Right kidney (tissue), 1 donor: ENCODE measurements at regions not wholly inside any gene's neighbourhood (a gene's known extent, or its start where the extent isn't known, plus 50 kb on each side); places are given as distances from the start of the nearest gene placed in this dataset.

Experiments
- DNase-seq: peaks from one replicate; pipeline ENCODE4 v3.0.0-alpha.2; 2016

GRCh38 chr6:169846286-169847056 is 95.0 kb downstream of the ERMARD start:
- DNase-seq = no peak

- DNase-seq = no peak
These were observed 94.2 kb downstream of the ERMARD start for GRCh38 chr6:169845426-169846285.

- no peak for DNase-seq
These were observed 93.5 kb downstream of the ERMARD start for GRCh38 chr6:169844946-169845345.

GRCh38 chr6:169843991-169844390 is 92.6 kb downstream of the ERMARD start:
- no peak for DNase-seq

GRCh38 chr6:169843110-169843509 is 91.7 kb downstream of the ERMARD start:
- no peak for DNase-seq

GRCh38 chr6:169841907-169842606 is 90.6 kb downstream of the ERMARD start:
- no peak for DNase-seq

- no peak for DNase-seq
These were observed 89.8 kb downstream of the ERMARD start for GRCh38 chr6:169841251-169841650.

- DNase-seq = no peak
These were observed 88.6 kb downstream of the ERMARD start for GRCh38 chr6:169839898-169840631.

GRCh38 chr6:169839493-169839892 is 88.1 kb downstream of the ERMARD start:
- no peak for DNase-seq

- no peak for DNase-seq
These were observed 87.6 kb downstream of the ERMARD start for GRCh38 chr6:169839029-169839481.

- no peak for DNase-seq
These were observed 87.1 kb downstream of the ERMARD start for GRCh38 chr6:169838346-169839028.

- no peak for DNase-seq
These were observed 86.3 kb downstream of the ERMARD start for GRCh38 chr6:169837529-169838250.

GRCh38 chr6:169833258-169833794 is 81.9 kb downstream of the ERMARD start:
- no peak for DNase-seq

GRCh38 chr6:169832247-169832948 is 81.0 kb downstream of the ERMARD start:
- no peak for DNase-seq

- peak; percentile 75 for DNase-seq
These were observed 80.2 kb downstream of the ERMARD start for GRCh38 chr6:169831450-169832246.
